ENCODE measurements at regions not wholly inside any gene's neighbourhood (a gene's known extent, or its start where the extent isn't known, plus 50 kb on each side); places are given as distances from the start of the nearest gene placed in this dataset.

GRCh38 chr2:53075760-53076159 lies 691.8 kb upstream of the CHAC2 start:
- Histone ChIP-seq H3K9me3 (ENCODE audit: insufficient read depth, low read depth, low read length) (no peaks in the 10 kb centered on the region), H3K27ac (ENCODE audit: low read depth, low read length) (no peak overlapping the region), H3K27me3 (ENCODE audit: insufficient read depth, low read length) (no peaks in the 10 kb centered on the region), H3K4me3 (ENCODE audit: low read length) (no peak overlapping the region), H3K9ac (ENCODE audit: low read depth, low read length) (no peak overlapping the region), H3K4me1 (ENCODE audit: insufficient read depth, low read length) (no peaks in the 10 kb centered on the region), H3K36me3 (ENCODE audit: insufficient read depth, low read length) (no peaks in the 10 kb centered on the region)
- 100% methylated on average over 1 of the region's 1 CpG for WGBS

- no peaks in the 10 kb centered on the region for H3K27me3 ChIP-seq (ENCODE audit: insufficient read depth, low read length)
- H3K9ac ChIP-seq (ENCODE audit: low read depth, low read length) = no peak overlapping the region
- WGBS = 92% methylated on average over 2 of the region's 2 CpGs
- H3K4me1 ChIP-seq (ENCODE audit: insufficient read depth, low read length) = no peaks in the 10 kb centered on the region; the same call in 1 of the 2 replicates
- no peak overlapping the region for H3K27ac ChIP-seq (ENCODE audit: low read depth, low read length)
- no peaks in the 10 kb centered on the region for H3K36me3 ChIP-seq (ENCODE audit: insufficient read depth, low read length)
- no peak overlapping the region for H3K4me3 ChIP-seq (ENCODE audit: low read length)
- H3K9me3 ChIP-seq (ENCODE audit: insufficient read depth, low read depth, low read length) = no peaks in the 10 kb centered on the region
Measured at GRCh38 chr2:53067533-53067932, 700.1 kb upstream of the CHAC2 start.

GRCh38 chr2:53067056-53067455 lies 700.5 kb upstream of the CHAC2 start:
- H3K27ac ChIP-seq (ENCODE audit: low read depth, low read length) = no peak overlapping the region
- WGBS = 63% methylated on average over 2 of the region's 2 CpGs
- no peak overlapping the region for H3K4me3 ChIP-seq (ENCODE audit: low read length)
- no peaks in the 10 kb centered on the region; the same call in 1 of the 2 replicates for H3K4me1 ChIP-seq (ENCODE audit: insufficient read depth, low read length)
- H3K9me3 ChIP-seq (ENCODE audit: insufficient read depth, low read depth, low read length) = no peaks in the 10 kb centered on the region
- no peaks in the 10 kb centered on the region for H3K27me3 ChIP-seq (ENCODE audit: insufficient read depth, low read length)
- H3K9ac ChIP-seq (ENCODE audit: low read depth, low read length) = no peak overlapping the region
- no peaks in the 10 kb centered on the region for H3K36me3 ChIP-seq (ENCODE audit: insufficient read depth, low read length)

GRCh38 chr2:53064154-53064553 lies 703.5 kb upstream of the CHAC2 start:
- no peak overlapping the region for H3K27ac ChIP-seq (ENCODE audit: low read depth, low read length)
- H3K4me3 ChIP-seq (ENCODE audit: low read length) = no peak overlapping the region
- 89% methylated on average over 1 of the region's 1 CpG for WGBS
- no peaks in the 10 kb centered on the region for H3K36me3 ChIP-seq (ENCODE audit: insufficient read depth, low read length)
- H3K4me1 ChIP-seq (ENCODE audit: insufficient read depth, low read length) = no peaks in the 10 kb centered on the region; the same call in 1 of the 2 replicates
- no peaks in the 10 kb centered on the region for H3K9me3 ChIP-seq (ENCODE audit: insufficient read depth, low read depth, low read length)
- no peaks in the 10 kb centered on the region for H3K27me3 ChIP-seq (ENCODE audit: insufficient read depth, low read length)
- no peak overlapping the region for H3K9ac ChIP-seq (ENCODE audit: low read depth, low read length)

- no peak overlapping the region for H3K4me3 ChIP-seq (ENCODE audit: low read length)
- no peaks in the 10 kb centered on the region for H3K9me3 ChIP-seq (ENCODE audit: insufficient read depth, low read depth, low read length)
- H3K27ac ChIP-seq (ENCODE audit: low read depth, low read length) = no peak overlapping the region
- WGBS = 64% methylated on average over 3 of the region's 3 CpGs
- H3K27me3 ChIP-seq (ENCODE audit: insufficient read depth, low read length) = no peaks in the 10 kb centered on the region
- H3K36me3 ChIP-seq (ENCODE audit: insufficient read depth, low read length) = no peaks in the 10 kb centered on the region
- H3K4me1 ChIP-seq (ENCODE audit: insufficient read depth, low read length) = peaks cover 11% of the 10 kb centered on the region; the same call in 1 of the 2 replicates
- H3K9ac ChIP-seq (ENCODE audit: low read depth, low read length) = no peak overlapping the region
Measured at GRCh38 chr2:53058526-53058925, 709.1 kb upstream of the CHAC2 start.

GRCh38 chr2:53053937-53054336 lies 713.7 kb upstream of the CHAC2 start:
- H3K4me1 ChIP-seq (ENCODE audit: insufficient read depth, low read length) = peaks cover 11% of the 10 kb centered on the region; the same call in 1 of the 2 replicates
- H3K9me3 ChIP-seq (ENCODE audit: insufficient read depth, low read depth, low read length) = no peaks in the 10 kb centered on the region
- no peaks in the 10 kb centered on the region for H3K27me3 ChIP-seq (ENCODE audit: insufficient read depth, low read length)
- H3K36me3 ChIP-seq (ENCODE audit: insufficient read depth, low read length) = no peaks in the 10 kb centered on the region
- H3K27ac ChIP-seq (ENCODE audit: low read depth, low read length) = no peak overlapping the region
- H3K9ac ChIP-seq (ENCODE audit: low read depth, low read length) = no peak overlapping the region
- H3K4me3 ChIP-seq (ENCODE audit: low read length) = no peak overlapping the region

- H3K9me3 ChIP-seq (ENCODE audit: insufficient read depth, low read depth, low read length) = no peaks in the 10 kb centered on the region
- no peaks in the 10 kb centered on the region for H3K36me3 ChIP-seq (ENCODE audit: insufficient read depth, low read length)
- no peak overlapping the region for H3K9ac ChIP-seq (ENCODE audit: low read depth, low read length)
- 0 out of 2 replicates have a peak, but pooled peaks cover 4% of the 10 kb centered on the region for H3K4me1 ChIP-seq (ENCODE audit: insufficient read depth, low read length)
- no peak overlapping the region for H3K4me3 ChIP-seq (ENCODE audit: low read length)
- H3K27me3 ChIP-seq (ENCODE audit: insufficient read depth, low read length) = no peaks in the 10 kb centered on the region
- no peak overlapping the region for H3K27ac ChIP-seq (ENCODE audit: low read depth, low read length)
Measured at GRCh38 chr2:53051157-53051556, 716.4 kb upstream of the CHAC2 start.

- Histone ChIP-seq H3K27me3 (ENCODE audit: insufficient read depth, low read length) (peaks cover 4% of the 10 kb centered on the region; the same call in 1 of the 2 replicates), H3K4me3 (ENCODE audit: low read length) (no peak overlapping the region), H3K27ac (ENCODE audit: low read depth, low read length) (no peak overlapping the region), H3K9ac (ENCODE audit: low read depth, low read length) (no peak overlapping the region), H3K4me1 (ENCODE audit: insufficient read depth, low read length) (no peaks in the 10 kb centered on the region), H3K9me3 (ENCODE audit: insufficient read depth, low read depth, low read length) (no peaks in the 10 kb centered on the region), H3K36me3 (ENCODE audit: insufficient read depth, low read length) (no peaks in the 10 kb centered on the region)
- WGBS = 79% methylated on average over 2 of the region's 4 CpGs
Measured at GRCh38 chr2:53040536-53041229, 726.9 kb upstream of the CHAC2 start.

GRCh38 chr2:53036196-53036595 lies 731.4 kb upstream of the CHAC2 start:
- H3K4me1 ChIP-seq (ENCODE audit: insufficient read depth, low read length) = no peaks in the 10 kb centered on the region
- peaks cover 4% of the 10 kb centered on the region; the same call in 1 of the 2 replicates for H3K27me3 ChIP-seq (ENCODE audit: insufficient read depth, low read length)
- no peak overlapping the region for H3K9ac ChIP-seq (ENCODE audit: low read depth, low read length)
- no peaks in the 10 kb centered on the region for H3K9me3 ChIP-seq (ENCODE audit: insufficient read depth, low read depth, low read length)
- 89% methylated on average over 1 of the region's 1 CpG for WGBS
- no peak overlapping the region for H3K4me3 ChIP-seq (ENCODE audit: low read length)
- H3K27ac ChIP-seq (ENCODE audit: low read depth, low read length) = no peak overlapping the region
- H3K36me3 ChIP-seq (ENCODE audit: insufficient read depth, low read length) = no peaks in the 10 kb centered on the region

GRCh38 chr2:53035153-53035552 lies 732.5 kb upstream of the CHAC2 start:
- H3K36me3 ChIP-seq (ENCODE audit: insufficient read depth, low read length) = no peaks in the 10 kb centered on the region

GRCh38 chr2:53033411-53033810 lies 734.2 kb upstream of the CHAC2 start:
- H3K9me3 ChIP-seq (ENCODE audit: insufficient read depth, low read depth, low read length) = no peaks in the 10 kb centered on the region
- H3K27ac ChIP-seq (ENCODE audit: low read depth, low read length) = no peak overlapping the region
- H3K36me3 ChIP-seq (ENCODE audit: insufficient read depth, low read length) = no peaks in the 10 kb centered on the region
- H3K4me1 ChIP-seq (ENCODE audit: insufficient read depth, low read length) = no peaks in the 10 kb centered on the region
- H3K4me3 ChIP-seq (ENCODE audit: low read length) = no peak overlapping the region
- H3K9ac ChIP-seq (ENCODE audit: low read depth, low read length) = no peak overlapping the region
- peaks cover 4% of the 10 kb centered on the region; the same call in 1 of the 2 replicates for H3K27me3 ChIP-seq (ENCODE audit: insufficient read depth, low read length)

More at GRCh38 chr2:53035153-53035552, 732.5 kb upstream of the CHAC2 start:
- Histone ChIP-seq H3K4me3 (ENCODE audit: low read length) (no peak overlapping the region), H3K9ac (ENCODE audit: low read depth, low read length) (no peak overlapping the region), H3K9me3 (ENCODE audit: insufficient read depth, low read depth, low read length) (no peaks in the 10 kb centered on the region), H3K27ac (ENCODE audit: low read depth, low read length) (no peak overlapping the region), H3K4me1 (ENCODE audit: insufficient read depth, low read length) (no peaks in the 10 kb centered on the region), H3K27me3 (ENCODE audit: insufficient read depth, low read length) (peaks cover 4% of the 10 kb centered on the region; the same call in 1 of the 2 replicates)
- WGBS = 33% methylated on average over 1 of the region's 1 CpG
